Stimulated activated CD8-positive, alpha-beta memory T cell treated with anti-CD3 and anti-CD28 coated beads, Interleukin-4, amount 100 ng/mL, for 4 hours (primary cell): ENCODE measurements at regions not wholly inside any gene's neighbourhood (a gene's known extent, or its start where the extent isn't known, plus 50 kb on each side); places are given as distances from the start of the nearest gene placed in this dataset.

Experiments used
- DNase-seq, 2 donors: peaks; one replicate each; pipeline ENCODE4 v3.0.0-alpha.2; 2020; ENCODE audit warnings: low read depth in 2 of 2, low spot score in 1 of 2

- DNase-seq, result no peak
These were observed 189.7 kb downstream of the BCAT1 start for GRCh38 chr12:24759155-24759554.

GRCh38 chr12:24756479-24757024 is 192.3 kb downstream of the BCAT1 start:
- DNase-seq, result no peak

- DNase-seq, result no peak
These were observed 193.9 kb downstream of the BCAT1 start for GRCh38 chr12:24754690-24755638.

- DNase-seq, result no peak
These were observed 196.0 kb downstream of the BCAT1 start for GRCh38 chr12:24752763-24753462.

- no peak for DNase-seq
These were observed 197.7 kb downstream of the BCAT1 start for GRCh38 chr12:24751181-24751580.

GRCh38 chr12:24750263-24750662 is 198.6 kb downstream of the BCAT1 start:
- DNase-seq, result no peak

- no peak for DNase-seq
These were observed 199.7 kb downstream of the BCAT1 start for GRCh38 chr12:24749171-24749570.

GRCh38 chr12:24748326-24748725 is 200.6 kb downstream of the BCAT1 start:
- no peak for DNase-seq

GRCh38 chr12:24746864-24747263 is 202.0 kb downstream of the BCAT1 start:
- no peak for DNase-seq

GRCh38 chr12:24746006-24746671 is 202.8 kb downstream of the BCAT1 start:
- DNase-seq, result no peak

- DNase-seq, result no peak
These were observed 204.7 kb downstream of the BCAT1 start for GRCh38 chr12:24743941-24744793.

GRCh38 chr12:24742378-24742777 is 206.5 kb downstream of the BCAT1 start:
- no peak for DNase-seq

GRCh38 chr12:24741216-24741615 is 207.7 kb downstream of the BCAT1 start:
- DNase-seq, result no peak

GRCh38 chr12:24739106-24739779 is 209.7 kb downstream of the BCAT1 start:
- no peak for DNase-seq

GRCh38 chr12:24738441-24738840 is 210.5 kb downstream of the BCAT1 start:
- no peak for DNase-seq

- DNase-seq, result no peak
These were observed 217.3 kb downstream of the BCAT1 start for GRCh38 chr12:24731596-24731995.

- DNase-seq, result no peak
These were observed 218.4 kb downstream of the BCAT1 start for GRCh38 chr12:24730489-24730896.

GRCh38 chr12:24728826-24729225 is 220.1 kb downstream of the BCAT1 start:
- DNase-seq, result no peak

GRCh38 chr12:24728366-24728765 is 220.5 kb downstream of the BCAT1 start:
- no peak for DNase-seq

- DNase-seq, result no peak
These were observed 223.3 kb downstream of the BCAT1 start for GRCh38 chr12:24725616-24726015.
